Epithelial cell of prostate (primary cell): ENCODE measurements at regions not wholly inside any gene's neighbourhood (a gene's known extent, or its start where the extent isn't known, plus 50 kb on each side); places are given as distances from the start of the nearest gene placed in this dataset.

ENCODE experiments used
- DNase-seq: peaks from one replicate; pipeline ENCODE4 v3.0.0-alpha.2; 2011; ENCODE audit warnings: low read depth, low spot score
- H3K27ac ChIP-seq: fragments of 450-650 bp; 2 replicates; pipeline ENCODE4 v1.5.1; 2017; ENCODE audit warnings: mild to moderate bottlenecking

- DNase-seq = no peak
Observed at GRCh38 chr4:22045051-22045630, 96.6 kb upstream of the KCNIP4 start.

DNA sequence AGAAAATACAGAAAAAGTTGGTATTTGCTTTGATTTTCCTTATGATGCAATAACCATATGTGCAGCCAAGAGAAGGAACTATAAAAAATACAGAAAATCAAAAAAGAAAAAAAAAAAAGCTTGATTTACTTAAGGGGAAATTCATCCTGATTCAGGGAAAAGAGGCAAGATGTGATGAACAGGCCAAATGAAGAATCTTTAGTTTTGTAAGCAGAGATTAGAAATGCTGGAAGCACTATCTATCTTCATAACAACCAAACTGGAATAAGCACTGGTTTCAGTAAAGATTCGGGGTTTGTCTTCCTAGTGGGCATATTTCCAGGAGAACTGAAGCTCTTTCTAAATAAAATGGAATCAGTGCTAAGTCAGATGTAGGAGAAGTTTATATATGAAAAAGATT, 82.9 kb upstream of the KCNIP4 start:
- DNase-seq = no peak
- H3K27ac ChIP-seq = no peak overlapping the region

More at GRCh38 chr4:22045051-22045630, 96.6 kb upstream of the KCNIP4 start:
- H3K27ac ChIP-seq = no peak overlapping the region

- no peak for DNase-seq
- H3K27ac ChIP-seq = no peak overlapping the region
Observed at GRCh38 chr4:22030881-22031280, 82.3 kb upstream of the KCNIP4 start.

GRCh38 chr4:22030307-22030706, 81.7 kb upstream of the KCNIP4 start:
- no peak overlapping the region for H3K27ac ChIP-seq
- no peak for DNase-seq

GRCh38 chr4:22029803-22030202, 81.2 kb upstream of the KCNIP4 start:
- DNase-seq = peak; percentile 3
- no peak overlapping the region for H3K27ac ChIP-seq

DNA sequence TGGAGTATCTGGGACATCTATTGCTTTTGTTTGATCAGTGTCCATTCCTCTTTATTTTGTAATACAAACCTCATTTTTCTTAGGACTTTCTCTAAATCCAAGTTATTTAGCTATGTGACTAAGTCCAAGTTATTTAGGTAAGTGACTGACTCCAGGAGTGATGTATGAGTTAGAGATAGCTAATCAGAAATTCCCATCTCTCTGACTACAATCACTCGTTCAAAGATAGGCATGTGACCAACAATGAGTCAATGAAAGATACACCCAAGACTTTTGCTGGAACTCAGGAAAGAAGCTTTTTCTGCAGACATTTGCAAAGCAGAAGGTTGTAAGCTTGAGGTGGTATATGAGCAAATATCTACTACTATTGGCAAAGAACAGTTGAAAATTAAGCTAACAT, 72.5 kb upstream of the KCNIP4 start:
- no peak for DNase-seq
- no peak overlapping the region for H3K27ac ChIP-seq

- DNase-seq = no peak
- no peak overlapping the region for H3K27ac ChIP-seq
Observed at GRCh38 chr4:22020129-22020528, 71.6 kb upstream of the KCNIP4 start.

DNA sequence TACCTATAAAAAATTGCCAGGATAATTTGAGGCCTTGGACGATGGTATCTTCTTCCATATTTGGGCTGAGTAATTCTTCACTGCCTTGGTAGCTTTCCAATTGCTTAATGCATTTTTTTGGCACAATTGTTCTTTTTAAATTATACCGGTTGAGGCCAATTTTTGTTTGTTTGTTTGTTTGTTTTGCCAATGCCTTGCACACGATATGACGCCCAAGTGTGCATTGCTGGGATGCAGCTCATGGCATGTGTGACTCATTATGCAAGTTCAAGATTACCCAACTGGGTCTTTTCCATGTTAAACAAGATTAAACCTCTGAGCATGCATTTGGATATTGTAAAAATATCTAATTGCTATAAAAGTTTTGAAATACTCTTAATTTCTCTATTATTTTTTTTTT, 71.1 kb upstream of the KCNIP4 start:
- H3K27ac ChIP-seq = no peak overlapping the region
- DNase-seq = no peak

GRCh38 chr4:22014222-22014741, 65.7 kb upstream of the KCNIP4 start:
- H3K27ac ChIP-seq = peak overlapping the region; percentile 15
- DNase-seq = no peak

- DNase-seq = no peak
- no peak overlapping the region for H3K27ac ChIP-seq
Observed at GRCh38 chr4:22003878-22004277, 55.3 kb upstream of the KCNIP4 start.
